Neuron (in vitro differentiated cells): ENCODE measurements at regions not wholly inside any gene's neighbourhood (a gene's known extent, or its start where the extent isn't known, plus 50 kb on each side); places are given as distances from the start of the nearest gene placed in this dataset.

Experiments
- H2AFZ ChIP-seq: one replicate; pipeline ENCODE4 v1.6.1; 2013; ENCODE audit warnings: low read depth, mild to moderate bottlenecking, inconsistent platforms, low read length, moderate library complexity
- H3K27me3 ChIP-seq: one replicate; pipeline ENCODE4 v1.6.1; 2013; ENCODE audit warnings: low read length; ENCODE audit not compliant: insufficient read depth
- H3K36me3 ChIP-seq: one replicate; pipeline ENCODE4 v1.6.1; 2013; ENCODE audit warnings: low read length; ENCODE audit not compliant: insufficient read depth
- H3K4me1 ChIP-seq: one replicate; pipeline ENCODE4 v1.6.1; 2013; ENCODE audit warnings: low read length; ENCODE audit not compliant: insufficient read depth
- H3K4me3 ChIP-seq: 2 replicates; pipeline ENCODE4 v1.5.1; 2013; ENCODE audit warnings: mild to moderate bottlenecking, low read length, moderate library complexity
- H3K9me3 ChIP-seq: one replicate; pipeline ENCODE4 v1.6.1; 2013; ENCODE audit warnings: low read length

DNA sequence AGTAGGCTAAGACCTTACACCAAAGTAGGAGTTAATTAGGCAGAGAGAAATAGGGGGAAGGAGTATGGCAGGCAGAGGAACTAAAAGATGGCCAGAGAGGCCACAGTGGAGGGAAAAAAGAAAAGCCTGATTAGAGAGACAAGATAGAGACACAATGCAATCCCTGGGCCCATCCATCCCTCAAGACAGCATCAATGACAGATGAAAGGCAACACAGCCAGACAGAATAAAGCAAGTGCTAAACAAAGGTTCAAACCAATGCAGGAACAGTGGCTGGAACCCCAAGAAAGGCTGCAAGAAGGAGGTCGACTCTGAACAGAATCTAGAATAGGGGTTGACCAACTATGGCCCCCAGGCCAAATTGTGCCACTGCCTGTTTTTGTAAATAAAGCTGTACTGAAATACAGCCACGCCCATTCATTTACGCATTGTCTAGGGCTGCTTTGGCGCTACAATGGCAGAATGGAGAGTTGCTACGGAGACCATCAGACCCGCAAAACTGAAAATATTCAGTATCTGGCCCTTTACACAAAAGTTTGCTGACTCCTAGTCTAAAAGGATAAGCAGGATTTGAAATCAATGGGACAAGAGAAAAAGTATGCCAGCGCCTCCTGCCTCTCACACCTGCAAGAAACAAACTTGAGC, 473.3 kb upstream of the PSMD7 start:
- Histone ChIP-seq H3K4me1 (peaks cover 14% of the 10 kb centered on the region), H2AFZ (no peak overlapping the region), H3K9me3 (peaks cover 2% of the 10 kb centered on the region), H3K27me3 (no peaks in the 10 kb centered on the region), H3K4me3 (no peak overlapping the region), H3K36me3 (no peaks in the 10 kb centered on the region)

DNA sequence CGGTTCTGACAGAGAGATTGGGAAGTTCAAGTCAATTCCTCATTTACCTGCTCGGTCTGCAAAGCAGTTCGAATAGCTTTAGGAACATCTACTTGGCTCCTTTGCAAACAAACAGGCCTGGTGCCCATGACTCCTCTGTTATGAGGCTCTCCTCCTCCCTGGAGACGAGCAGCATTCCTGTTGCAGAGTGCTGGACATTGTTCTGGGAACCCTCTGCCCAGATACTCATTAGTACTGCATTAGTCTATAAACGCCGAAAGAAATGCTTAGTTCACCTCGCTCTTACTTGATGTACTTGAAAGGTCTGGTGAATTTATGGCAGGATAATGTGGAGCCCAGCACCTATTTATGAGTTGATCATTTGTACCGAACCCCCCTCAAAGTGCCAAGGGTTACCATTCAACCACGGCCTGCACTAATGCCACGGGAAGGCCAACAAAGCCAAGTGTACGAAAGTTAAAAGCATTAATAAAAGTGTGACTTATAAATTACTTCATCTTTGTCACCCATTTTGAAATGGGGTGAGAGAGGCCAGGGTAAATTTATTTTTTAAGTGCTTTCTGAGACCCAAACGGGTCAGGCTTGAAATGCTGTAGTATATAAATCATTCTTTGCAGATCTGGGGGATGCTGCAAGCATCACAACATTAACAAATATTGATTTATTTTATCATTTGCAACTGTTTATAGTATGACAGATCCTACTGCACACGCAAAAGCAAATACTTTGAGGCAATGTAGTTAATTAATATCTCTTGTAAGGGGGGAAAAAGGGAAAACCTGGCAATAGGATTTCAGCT, 478.9 kb upstream of the PSMD7 start:
- Histone ChIP-seq H3K27me3 (no peaks in the 10 kb centered on the region), H3K9me3 (peaks cover 2% of the 10 kb centered on the region), H3K4me1 (peaks cover 3% of the 10 kb centered on the region), H3K36me3 (no peaks in the 10 kb centered on the region), H2AFZ (no peak overlapping the region), H3K4me3 (no peak overlapping the region)

DNA sequence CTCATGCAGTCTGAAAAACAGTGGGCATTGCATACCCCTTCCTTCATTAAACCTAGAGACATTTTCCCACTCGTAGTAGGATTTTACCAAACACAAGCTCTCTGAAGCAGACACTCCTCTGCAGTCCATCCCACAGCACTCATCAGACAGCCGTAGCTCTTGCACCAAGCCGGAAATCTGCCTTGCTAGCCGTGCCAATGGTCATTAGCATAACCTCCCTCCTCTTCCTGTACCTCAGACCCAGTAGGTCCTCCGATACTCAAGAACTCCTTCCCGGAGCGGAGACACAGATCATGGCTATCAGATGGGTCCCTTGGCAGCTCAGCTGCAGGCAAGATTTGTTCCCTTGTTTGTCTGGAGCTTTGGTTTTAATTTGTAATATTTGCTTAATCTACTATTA, 483.1 kb upstream of the PSMD7 start:
- Histone ChIP-seq H3K36me3 (no peaks in the 10 kb centered on the region), H3K4me1 (no peaks in the 10 kb centered on the region), H3K4me3 (no peak overlapping the region), H3K9me3 (no peaks in the 10 kb centered on the region), H3K27me3 (no peaks in the 10 kb centered on the region), H2AFZ (no peak overlapping the region)

DNA sequence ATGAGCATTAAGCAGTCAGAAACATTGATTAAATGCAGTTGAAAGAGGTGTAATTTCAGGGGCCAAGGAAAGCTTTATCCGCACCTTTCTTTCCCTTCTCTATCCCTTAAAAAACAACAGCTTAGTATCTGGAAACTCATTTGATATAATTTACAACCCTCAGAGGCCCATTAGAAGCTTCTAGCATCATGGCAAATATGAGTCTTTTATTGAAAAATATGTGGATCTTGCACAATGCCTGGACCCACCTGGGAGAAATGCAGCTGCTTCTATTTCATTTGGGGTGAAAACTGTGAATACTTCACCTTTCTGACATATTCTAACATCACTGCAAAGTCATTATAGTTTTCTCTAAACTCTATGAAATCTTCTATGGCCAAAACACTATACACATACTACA, 492.2 kb upstream of the PSMD7 start:
- no peak overlapping the region for H2AFZ ChIP-seq
- H3K4me3 ChIP-seq, result no peak overlapping the region
- H3K9me3 ChIP-seq, result no peaks in the 10 kb centered on the region
- H3K36me3 ChIP-seq, result no peaks in the 10 kb centered on the region
- H3K4me1 ChIP-seq, result no peaks in the 10 kb centered on the region
- no peaks in the 10 kb centered on the region for H3K27me3 ChIP-seq

DNA sequence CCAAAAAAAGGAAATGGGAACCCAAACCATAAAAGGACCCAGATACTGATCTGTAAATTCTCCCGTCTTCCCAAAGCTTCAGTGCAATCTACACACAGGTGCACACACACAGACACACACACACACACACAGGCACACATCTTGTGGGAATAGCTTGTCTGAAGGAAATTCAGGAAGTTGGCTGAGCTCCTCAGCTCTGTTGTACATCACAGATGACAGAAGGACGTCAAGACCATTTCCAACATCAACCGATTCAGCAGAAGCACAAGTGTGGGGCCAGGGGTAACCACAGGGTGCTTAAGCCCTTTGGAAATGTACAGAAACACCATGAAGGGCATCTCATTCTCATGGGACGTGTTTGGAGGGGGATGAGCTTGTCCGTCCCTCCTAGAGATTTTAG, 498.1 kb upstream of the PSMD7 start:
- Histone ChIP-seq H2AFZ (no peak overlapping the region), H3K4me1 (peaks cover 5% of the 10 kb centered on the region), H3K36me3 (no peaks in the 10 kb centered on the region), H3K27me3 (no peaks in the 10 kb centered on the region), H3K4me3 (no peak overlapping the region), H3K9me3 (no peaks in the 10 kb centered on the region)

DNA sequence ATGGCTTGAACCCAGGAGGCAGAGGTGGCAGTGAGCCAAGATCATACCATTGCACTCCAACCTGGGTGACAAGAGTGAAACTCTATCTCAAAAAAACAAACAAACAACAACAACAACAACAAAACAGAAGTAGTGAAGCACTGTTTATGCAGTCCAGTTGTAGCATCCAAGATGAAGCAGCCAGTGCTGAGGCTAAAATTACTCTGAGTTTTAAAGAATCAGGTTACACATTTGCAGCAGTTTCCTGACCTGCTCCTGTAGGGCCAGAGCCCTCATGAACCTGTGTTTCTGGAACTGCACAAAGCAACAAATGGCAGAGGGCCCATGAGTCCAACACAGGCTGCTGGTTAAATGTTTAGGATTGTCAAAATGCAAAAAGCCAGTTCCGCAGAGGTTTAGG, 499.5 kb upstream of the PSMD7 start:
- H3K4me3 ChIP-seq, result no peak overlapping the region
- H3K36me3 ChIP-seq, result no peaks in the 10 kb centered on the region
- H3K27me3 ChIP-seq, result no peaks in the 10 kb centered on the region
- no peak overlapping the region for H2AFZ ChIP-seq
- H3K9me3 ChIP-seq, result no peaks in the 10 kb centered on the region
- H3K4me1 ChIP-seq, result peaks cover 19% of the 10 kb centered on the region

DNA sequence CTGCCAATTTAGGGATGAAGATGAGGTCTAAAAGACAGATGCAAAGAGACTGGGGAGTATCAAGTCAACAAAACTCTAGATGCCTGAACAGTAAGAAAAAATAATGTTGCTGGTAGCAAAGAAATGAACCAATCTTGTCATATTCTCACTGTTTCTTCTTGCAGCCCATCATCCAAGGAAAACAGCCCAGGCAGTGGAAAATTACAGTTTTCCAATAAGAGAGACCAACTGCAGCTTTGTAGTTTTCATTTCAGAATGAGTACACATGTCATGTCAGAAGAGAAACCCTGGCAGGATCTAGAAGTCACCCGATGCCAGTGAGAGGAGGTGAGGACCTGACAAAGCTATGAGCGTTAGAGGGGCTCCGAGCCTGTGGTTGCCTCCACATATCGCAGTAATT, 500.4 kb upstream of the PSMD7 start:
- H3K36me3 ChIP-seq, result no peaks in the 10 kb centered on the region
- no peak overlapping the region for H3K4me3 ChIP-seq
- H3K27me3 ChIP-seq, result no peaks in the 10 kb centered on the region
- H2AFZ ChIP-seq, result no peak overlapping the region
- H3K9me3 ChIP-seq, result no peaks in the 10 kb centered on the region
- peaks cover 20% of the 10 kb centered on the region for H3K4me1 ChIP-seq

DNA sequence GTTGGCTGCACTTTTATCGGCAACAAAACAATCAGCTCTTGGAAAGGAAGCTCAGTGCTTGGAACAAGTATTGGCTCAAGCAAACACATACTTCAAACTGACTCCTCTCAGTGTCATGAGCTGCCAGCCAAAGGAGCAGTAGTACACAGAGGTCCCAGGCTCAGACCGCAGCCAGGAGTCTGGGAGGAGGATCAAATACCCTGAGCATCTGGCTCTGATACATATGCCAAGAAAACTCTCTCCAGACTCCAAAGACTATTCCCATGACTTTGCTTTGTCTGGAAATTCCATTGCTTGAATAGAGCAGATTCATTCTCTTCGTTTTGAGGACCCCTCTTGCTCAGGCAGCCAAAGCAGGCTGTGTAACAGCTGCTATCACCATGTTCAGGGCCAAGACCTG, 501.6 kb upstream of the PSMD7 start:
- Histone ChIP-seq H3K36me3 (no peaks in the 10 kb centered on the region), H3K4me1 (peaks cover 20% of the 10 kb centered on the region), H3K27me3 (no peaks in the 10 kb centered on the region), H3K4me3 (no peak overlapping the region), H3K9me3 (no peaks in the 10 kb centered on the region), H2AFZ (no peak overlapping the region)

DNA sequence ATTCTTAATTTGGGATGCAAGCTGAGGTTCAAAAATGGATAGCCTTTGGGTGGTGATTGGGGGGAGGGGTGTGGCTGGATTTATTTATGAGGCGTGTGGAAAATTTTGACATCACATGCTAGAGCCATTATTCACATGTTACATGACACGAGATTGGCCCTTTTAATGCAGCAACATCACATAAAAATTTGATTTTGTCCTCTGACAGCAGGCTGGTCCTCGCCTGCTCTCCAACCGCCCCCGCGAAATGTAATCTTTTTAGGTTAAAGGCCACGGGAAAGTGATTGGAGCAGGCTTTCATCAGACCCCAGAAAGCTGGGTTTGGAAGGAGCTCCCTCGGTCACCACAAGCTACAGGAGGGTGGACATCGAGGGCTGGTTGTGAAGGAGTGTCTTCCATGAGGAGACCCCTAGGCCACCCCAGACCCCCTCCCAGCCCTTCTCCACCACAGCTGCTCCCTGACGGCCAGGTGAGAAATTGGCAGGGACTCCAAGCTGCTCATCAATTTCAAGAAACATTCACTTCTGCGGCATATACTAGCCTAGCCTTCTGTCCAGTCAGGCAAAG, 502.7 kb upstream of the PSMD7 start:
- no peaks in the 10 kb centered on the region for H3K9me3 ChIP-seq
- no peaks in the 10 kb centered on the region for H3K27me3 ChIP-seq
- H3K36me3 ChIP-seq, result no peaks in the 10 kb centered on the region
- H3K4me3 ChIP-seq, result no peak overlapping the region
- H3K4me1 ChIP-seq, result peaks cover 23% of the 10 kb centered on the region
- no peak overlapping the region for H2AFZ ChIP-seq

DNA sequence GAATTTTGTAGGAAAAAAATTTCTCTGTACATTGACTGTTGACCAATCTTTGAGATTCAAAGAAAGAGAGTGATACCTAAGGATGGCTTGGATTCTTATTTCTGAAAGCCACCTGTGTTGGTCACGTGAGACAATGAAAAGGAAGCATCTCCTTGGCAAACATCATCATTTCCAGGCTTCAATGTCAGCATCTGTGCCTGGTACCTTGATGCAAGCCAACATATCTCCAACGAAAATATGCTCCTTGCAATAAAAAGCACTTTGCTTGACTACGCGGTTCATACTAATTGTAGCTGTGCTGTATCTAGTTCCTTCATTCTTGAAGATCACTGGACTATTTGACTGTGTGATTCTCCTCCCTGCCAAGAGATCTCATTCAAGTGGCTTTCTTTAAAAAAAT, 503.4 kb upstream of the PSMD7 start:
- no peaks in the 10 kb centered on the region for H3K27me3 ChIP-seq
- no peak overlapping the region for H3K4me3 ChIP-seq
- no peaks in the 10 kb centered on the region for H3K9me3 ChIP-seq
- H3K4me1 ChIP-seq, result peaks cover 23% of the 10 kb centered on the region
- H3K36me3 ChIP-seq, result no peaks in the 10 kb centered on the region
- H2AFZ ChIP-seq, result no peak overlapping the region

DNA sequence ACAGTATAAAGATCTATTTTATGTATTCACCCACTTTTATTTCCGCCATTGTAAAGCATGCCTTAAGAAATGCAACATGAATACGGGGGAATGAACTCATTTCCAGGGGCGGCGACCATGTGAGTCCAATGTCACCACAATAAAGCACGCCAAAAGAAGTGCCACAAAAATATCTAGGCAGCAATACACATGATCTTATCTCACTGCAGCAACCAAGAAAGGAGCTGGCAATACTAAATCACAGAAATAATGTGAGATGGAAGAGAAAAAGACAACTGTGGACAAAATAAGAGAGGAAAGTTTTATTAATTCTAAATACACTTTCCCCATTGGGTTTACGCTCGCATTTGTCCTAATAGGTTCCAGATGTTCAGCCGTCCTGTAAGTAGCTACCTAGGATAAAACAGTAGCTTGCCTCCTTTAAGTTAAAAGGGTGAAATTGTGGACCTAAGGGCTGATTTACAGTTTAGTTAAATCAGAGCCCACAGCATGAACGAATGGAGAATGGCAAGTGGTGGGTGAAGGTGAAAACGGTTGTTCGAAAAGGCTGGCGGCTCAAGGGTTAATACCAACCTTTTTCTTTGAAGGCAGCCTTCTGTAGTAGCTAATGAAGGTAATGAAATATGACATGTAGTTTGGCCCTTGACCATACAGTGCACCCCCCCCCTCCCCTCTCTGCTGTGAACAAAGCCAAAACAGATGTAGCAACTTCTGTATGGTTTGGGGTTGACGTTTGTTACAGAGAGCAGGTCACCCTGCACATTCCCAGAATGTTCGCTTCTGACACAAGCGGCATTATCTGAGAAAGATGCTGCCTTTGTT, 504.2 kb upstream of the PSMD7 start:
- Histone ChIP-seq H3K4me3 (no peak overlapping the region), H3K27me3 (no peaks in the 10 kb centered on the region), H3K4me1 (peaks cover 23% of the 10 kb centered on the region), H3K36me3 (no peaks in the 10 kb centered on the region), H3K9me3 (no peaks in the 10 kb centered on the region), H2AFZ (no peak overlapping the region)

DNA sequence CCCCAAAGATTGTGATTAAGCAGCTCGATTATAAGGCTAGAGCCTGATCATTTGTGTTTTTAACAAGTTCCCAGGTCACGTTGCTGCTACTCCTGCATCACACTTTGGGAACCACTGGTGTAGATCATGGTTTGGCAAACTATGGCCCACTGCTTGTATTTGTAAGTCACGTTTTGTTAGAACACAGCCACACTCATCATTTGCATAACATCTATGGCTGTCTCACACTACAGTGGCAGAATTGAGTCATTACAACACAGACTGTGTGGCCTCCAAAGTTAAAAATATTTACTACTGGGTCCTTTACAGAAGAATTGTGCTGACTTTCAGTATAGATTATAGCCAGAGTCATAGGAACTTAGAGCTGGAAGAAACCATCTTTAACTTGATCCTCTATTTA, 515.3 kb upstream of the PSMD7 start:
- Histone ChIP-seq H3K4me3 (no peak overlapping the region), H3K36me3 (no peaks in the 10 kb centered on the region), H2AFZ (no peak overlapping the region), H3K9me3 (no peaks in the 10 kb centered on the region), H3K4me1 (no peaks in the 10 kb centered on the region), H3K27me3 (no peaks in the 10 kb centered on the region)

DNA sequence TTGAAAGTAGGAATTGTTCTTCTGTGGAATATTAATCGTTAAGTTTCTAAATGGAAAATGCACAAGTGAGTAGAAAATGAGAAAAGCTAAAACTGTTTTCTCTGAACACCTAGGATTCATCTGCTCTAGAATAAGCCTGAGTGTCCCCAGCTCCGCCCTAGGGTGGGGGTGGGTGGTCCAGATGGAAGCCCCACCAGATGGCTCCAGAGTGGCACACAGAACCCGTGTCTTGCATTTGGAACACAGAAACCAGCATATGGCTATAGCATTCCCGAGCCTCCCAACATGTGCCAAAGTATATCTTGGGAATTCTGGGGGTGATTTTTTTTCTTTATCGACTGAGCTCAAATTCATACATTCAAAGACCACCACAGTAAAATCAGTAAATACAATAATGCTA, 517.7 kb upstream of the PSMD7 start:
- no peak overlapping the region for H3K4me3 ChIP-seq
- H3K36me3 ChIP-seq, result no peaks in the 10 kb centered on the region
- H2AFZ ChIP-seq, result no peak overlapping the region
- no peaks in the 10 kb centered on the region for H3K27me3 ChIP-seq
- no peaks in the 10 kb centered on the region for H3K4me1 ChIP-seq
- H3K9me3 ChIP-seq, result no peaks in the 10 kb centered on the region
